GM18858 (cell line): ENCODE measurements at regions not wholly inside any gene's neighbourhood (a gene's known extent, or its start where the extent isn't known, plus 50 kb on each side); places are given as distances from the start of the nearest gene placed in this dataset.

ENCODE experiments used
- ATAC-seq: cut with Tn5 transposase; IDR thresholded peaks from one replicate; pipeline ENCODE4 v1.9.1; 2021; ENCODE audit not compliant: unreplicated experiment

- ATAC-seq = no peak
These were observed 1490.5 kb downstream of the STIM2 start for GRCh38 chr4:28351102-28351501.

GRCh38 chr4:28351826-28352225 is 1491.2 kb downstream of the STIM2 start:
- no peak for ATAC-seq

GRCh38 chr4:28354880-28355656 is 1494.4 kb downstream of the STIM2 start:
- ATAC-seq = no peak

- no peak for ATAC-seq
These were observed 1497.3 kb downstream of the STIM2 start for GRCh38 chr4:28357990-28358389.

- ATAC-seq = no peak
These were observed 1498.0 kb downstream of the STIM2 start for GRCh38 chr4:28358606-28359005.

- ATAC-seq = no peak
These were observed 1500.0 kb downstream of the STIM2 start for GRCh38 chr4:28360681-28361080.

- ATAC-seq = no peak
These were observed 1501.5 kb downstream of the STIM2 start for GRCh38 chr4:28362169-28362568.

GRCh38 chr4:28369499-28369898 is 1508.9 kb downstream of the STIM2 start:
- ATAC-seq = no peak

GRCh38 chr4:28373191-28373590 is 1512.5 kb downstream of the STIM2 start:
- no peak for ATAC-seq

GRCh38 chr4:28373601-28374000 is 1513.0 kb downstream of the STIM2 start:
- ATAC-seq = no peak

GRCh38 chr4:28378109-28378830 is 1517.6 kb downstream of the STIM2 start:
- ATAC-seq = no peak

GRCh38 chr4:28385801-28386200 is 1525.2 kb downstream of the STIM2 start:
- no peak for ATAC-seq

GRCh38 chr4:28386776-28387175 is 1526.1 kb downstream of the STIM2 start:
- no peak for ATAC-seq

GRCh38 chr4:28388471-28388870 is 1527.8 kb downstream of the STIM2 start:
- no peak for ATAC-seq

GRCh38 chr4:28391877-28392276 is 1531.2 kb downstream of the STIM2 start:
- no peak for ATAC-seq

- ATAC-seq = no peak
These were observed 1542.1 kb downstream of the STIM2 start for GRCh38 chr4:28402751-28403150.

GRCh38 chr4:28421221-28421620 is 1560.6 kb downstream of the STIM2 start:
- ATAC-seq = no peak

- ATAC-seq = no peak
These were observed 1565.6 kb downstream of the STIM2 start for GRCh38 chr4:28426251-28426650.

GRCh38 chr4:28427306-28428085 is 1566.9 kb downstream of the STIM2 start:
- no peak for ATAC-seq

GRCh38 chr4:28432348-28433025 is 1571.8 kb downstream of the STIM2 start:
- no peak for ATAC-seq

GRCh38 chr4:28435314-28435713 is 1574.7 kb downstream of the STIM2 start:
- ATAC-seq = no peak
